GM21515 (cell line): ENCODE measurements at regions not wholly inside any gene's neighbourhood (a gene's known extent, or its start where the extent isn't known, plus 50 kb on each side); places are given as distances from the start of the nearest gene placed in this dataset.
"Not testable (repeated sequence)": the region's sequence is repeated elsewhere in the genome, so short reads cannot be mapped to it uniquely, and the experiment has no call there.

Experiments
- ATAC-seq: cut with Tn5 transposase; IDR thresholded peaks from one replicate; pipeline ENCODE4 v1.9.1; 2021; ENCODE audit not compliant: unreplicated experiment

GRCh38 chr20:25989686-25990085 is 293.0 kb upstream of the ZNF337 start:
- not testable (repeated sequence) for ATAC-seq

- no peak for ATAC-seq
These were observed 292.5 kb upstream of the ZNF337 start for GRCh38 chr20:25989196-25989595.

DNA sequence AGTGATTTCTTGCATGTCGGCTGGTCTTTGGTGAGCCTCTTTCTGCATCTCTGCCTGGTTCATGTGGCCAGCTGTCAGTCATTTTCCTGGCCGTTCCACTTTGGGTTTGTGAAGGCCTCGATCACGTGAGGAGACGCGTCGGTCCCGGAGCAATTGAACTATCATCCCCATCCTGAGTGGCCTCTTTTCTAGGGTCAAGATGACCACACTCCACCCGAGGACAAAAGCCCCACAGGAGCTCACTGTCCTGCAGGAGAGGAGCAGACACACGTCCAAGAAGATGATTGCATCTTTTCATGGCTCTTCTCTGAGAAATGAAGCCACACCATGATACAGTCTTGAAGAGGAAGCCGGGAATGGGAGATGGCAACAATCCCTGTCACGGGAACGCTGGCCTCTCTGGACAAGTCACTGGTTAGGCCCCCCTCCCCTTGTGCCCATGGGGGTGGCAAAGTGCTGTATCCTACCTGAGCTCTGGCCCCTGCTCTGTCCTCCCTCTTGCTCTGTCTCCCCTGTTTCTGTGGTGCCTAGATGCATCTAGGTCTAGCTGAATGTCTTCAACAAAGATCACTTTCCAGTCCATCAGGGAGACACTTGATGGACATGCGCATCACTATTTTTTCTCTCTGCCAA is 291.4 kb upstream of the ZNF337 start:
- ATAC-seq: not testable (repeated sequence)

DNA sequence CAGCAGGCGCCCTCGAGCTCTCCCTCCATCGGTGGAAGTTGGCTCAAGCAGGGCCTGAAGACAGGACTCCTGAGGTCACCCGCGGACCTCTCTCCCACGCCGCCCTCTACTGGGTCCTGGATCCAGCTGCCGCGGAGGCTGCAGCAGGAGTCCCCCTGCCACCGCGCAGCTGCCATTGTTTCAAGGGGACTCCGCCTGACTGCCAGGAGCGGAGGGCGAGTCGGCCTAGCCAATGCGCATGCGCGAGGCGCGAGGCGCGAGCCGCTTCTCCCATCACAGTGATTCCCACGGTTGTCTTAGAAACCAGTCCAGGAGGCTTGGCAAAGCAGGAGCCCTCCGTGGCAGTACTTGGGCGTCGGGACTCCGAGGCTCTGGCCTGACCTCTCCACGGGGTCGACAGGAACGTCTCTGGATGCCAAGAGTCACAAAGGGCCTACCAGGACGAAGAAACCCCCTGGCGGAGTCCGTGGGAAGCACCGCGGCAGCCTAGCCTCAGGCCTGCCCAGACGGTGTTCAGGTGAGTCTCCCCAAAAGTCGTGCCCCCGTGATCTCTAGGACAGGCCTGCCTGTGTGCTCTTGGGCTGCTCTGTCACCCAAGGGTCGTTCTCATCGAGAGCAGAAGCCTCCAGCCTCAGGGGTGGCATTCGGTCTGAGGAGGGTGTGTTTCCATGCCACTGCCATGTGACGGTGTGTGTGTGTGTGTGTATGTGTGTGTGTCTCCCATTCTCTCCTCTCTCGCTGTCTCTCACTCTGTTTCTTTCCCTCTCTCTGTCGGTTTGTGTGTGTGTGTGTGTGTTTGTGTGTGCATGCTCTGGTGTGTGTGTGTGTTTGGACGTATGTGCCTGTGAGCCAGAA is 290.6 kb upstream of the ZNF337 start:
- ATAC-seq: peak; percentile 89

- no peak for ATAC-seq
These were observed 288.9 kb upstream of the ZNF337 start for GRCh38 chr20:25985597-25985996.

DNA sequence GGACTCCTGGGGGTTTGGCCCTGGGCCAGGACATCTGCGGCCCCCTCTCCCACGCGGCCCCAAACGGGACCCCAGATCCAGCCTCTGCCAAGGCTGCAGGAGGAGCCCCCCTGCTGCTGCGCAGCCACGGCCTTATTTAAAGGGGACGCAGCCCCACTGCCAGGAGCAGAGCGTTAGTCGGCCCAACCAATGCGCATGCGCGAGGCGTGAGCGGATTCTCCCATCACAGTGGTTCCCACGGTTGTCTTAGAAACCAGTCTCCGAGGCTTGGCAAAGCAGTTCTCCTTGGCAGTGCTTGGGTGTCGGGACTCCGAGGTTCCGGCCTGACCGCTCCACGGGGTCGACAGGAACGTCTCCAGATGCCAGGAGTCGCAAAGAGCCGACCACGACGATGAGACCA is 288.3 kb upstream of the ZNF337 start:
- no peak for ATAC-seq

- ATAC-seq: not testable (repeated sequence)
These were observed 286.0 kb upstream of the ZNF337 start for GRCh38 chr20:25982701-25983100.

- not testable (repeated sequence) for ATAC-seq
These were observed 282.0 kb upstream of the ZNF337 start for GRCh38 chr20:25978450-25979190.

DNA sequence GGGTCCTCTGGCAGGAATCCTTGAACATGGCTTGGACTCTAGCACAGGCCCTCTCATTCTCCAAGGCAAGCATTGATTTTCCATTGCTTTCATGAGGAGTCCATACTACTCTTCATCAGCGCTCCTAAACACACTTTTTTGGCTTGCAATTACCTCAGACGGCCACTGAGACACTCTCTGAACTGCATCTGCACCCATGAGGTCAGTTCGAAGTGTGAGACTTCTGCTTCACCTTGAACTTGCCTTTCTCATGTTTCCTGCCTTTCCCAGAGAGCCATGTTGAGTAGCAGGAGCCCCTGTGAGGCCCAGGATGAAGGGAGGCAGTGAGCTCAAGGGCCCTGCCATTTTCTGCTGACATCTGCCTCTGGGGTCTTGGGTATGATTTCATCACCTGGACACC is 279.2 kb upstream of the ZNF337 start:
- ATAC-seq: not testable (repeated sequence)

DNA sequence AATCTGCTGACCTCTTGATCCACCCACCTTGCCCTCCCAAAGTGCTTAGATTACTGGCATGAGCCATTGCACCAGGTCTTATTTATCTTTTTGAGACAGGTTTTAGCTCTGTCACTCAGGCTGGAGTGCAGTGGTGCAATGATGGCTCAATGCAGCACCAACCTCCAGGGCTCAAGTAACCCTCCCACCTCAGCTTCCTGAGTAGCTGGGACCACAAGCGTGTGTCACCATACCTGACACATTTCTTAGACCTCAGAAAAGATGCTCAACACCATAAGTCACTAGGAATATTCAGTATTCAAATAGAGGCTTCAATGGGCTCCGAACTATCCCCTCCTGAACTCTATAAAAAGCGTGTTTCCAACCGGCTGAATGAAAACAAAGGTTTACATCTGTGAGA is 268.6 kb upstream of the ZNF337 start:
- not testable (repeated sequence) for ATAC-seq

GRCh38 chr20:25953876-25954275 is 257.2 kb upstream of the ZNF337 start:
- not testable (repeated sequence) for ATAC-seq

DNA sequence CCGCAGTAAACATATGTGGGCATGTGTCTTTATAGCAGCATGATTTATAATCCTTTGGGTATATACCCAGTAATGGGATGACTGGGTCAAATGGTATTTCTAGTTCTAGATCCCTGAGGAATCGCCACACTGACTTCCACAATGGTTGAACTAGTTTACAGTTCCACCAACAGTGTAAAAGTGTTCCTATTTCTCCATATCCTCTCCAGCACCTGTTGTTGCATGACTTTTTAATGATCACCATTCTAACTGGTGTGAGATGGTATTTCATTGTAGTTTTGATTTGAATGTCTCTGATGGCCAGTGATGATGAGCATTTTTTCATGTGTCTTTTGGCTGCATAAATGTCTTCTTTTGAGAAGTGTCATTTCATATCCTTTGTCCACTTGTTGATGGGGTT is 238.6 kb upstream of the ZNF337 start:
- not testable (repeated sequence) for ATAC-seq

GRCh38 chr20:25932806-25933205 is 236.2 kb upstream of the ZNF337 start:
- not testable (repeated sequence) for ATAC-seq

GRCh38 chr20:25932170-25932569 is 235.5 kb upstream of the ZNF337 start:
- not testable (repeated sequence) for ATAC-seq

DNA sequence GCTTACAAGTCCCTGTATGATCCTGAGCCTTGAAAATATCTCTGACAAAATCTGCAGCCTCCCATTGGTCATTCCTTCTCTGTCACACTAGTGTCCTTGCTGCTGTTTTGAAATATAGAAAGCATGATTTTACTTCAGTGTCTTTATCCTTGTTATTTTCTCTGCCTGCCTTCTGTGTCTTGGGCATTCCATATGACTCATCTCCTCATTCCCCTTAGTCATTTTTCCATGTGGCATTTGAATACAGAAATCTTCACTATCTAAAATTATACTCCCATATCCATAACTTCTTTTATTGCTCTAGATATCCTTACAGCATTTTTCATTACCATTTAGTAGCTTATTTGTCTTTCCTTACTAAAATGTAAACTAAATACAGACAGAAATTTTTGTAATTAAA is 205.7 kb upstream of the ZNF337 start:
- not testable (repeated sequence) for ATAC-seq

- ATAC-seq: not testable (repeated sequence)
These were observed 202.0 kb upstream of the ZNF337 start for GRCh38 chr20:25898663-25899062.

GRCh38 chr20:25879096-25879495 is 182.4 kb upstream of the ZNF337 start:
- ATAC-seq: not testable (repeated sequence)

DNA sequence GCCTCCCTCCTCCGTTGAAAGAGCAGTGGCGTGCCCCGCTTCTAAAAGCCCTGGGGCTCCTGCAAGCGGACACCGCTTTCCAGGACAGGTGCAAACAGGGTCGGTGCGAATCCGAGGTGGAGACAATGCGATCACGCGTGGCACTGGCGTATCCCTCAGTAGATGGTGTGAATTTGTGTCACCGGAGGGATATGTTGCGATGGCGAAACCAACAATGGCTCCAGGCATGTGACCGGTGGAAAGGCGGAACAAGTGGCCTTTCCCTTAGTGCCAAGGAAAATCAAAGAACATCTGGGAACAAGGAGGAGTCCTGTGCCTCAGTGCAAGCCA is 172.0 kb upstream of the ZNF337 start:
- ATAC-seq: not testable (repeated sequence)

GRCh38 chr20:25867776-25868649 is 171.4 kb upstream of the ZNF337 start:
- ATAC-seq: no peak

GRCh38 chr20:25867015-25867775 is 170.5 kb upstream of the ZNF337 start:
- not testable (repeated sequence) for ATAC-seq
